ENCODE measurements at regions not wholly inside any gene's neighbourhood (a gene's known extent, or its start where the extent isn't known, plus 50 kb on each side); places are given as distances from the start of the nearest gene placed in this dataset.

GRCh38 chrX:4905576-4905975 is 1192.1 kb upstream of the PRKX start:
- no peak for TF ChIP-seq POLR2AphosphoS5 (IDR thresholded peaks at IDR 0.05; ENCODE audit: low read depth, low read length)
- no peak for TF ChIP-seq TAF1 (IDR thresholded peaks at IDR 0.05; ENCODE audit: borderline replicate concordance, insufficient read depth, low read length)
- no peak for TF ChIP-seq SIN3A (IDR thresholded peaks at IDR 0.05; ENCODE audit: borderline replicate concordance, insufficient read depth, low read length)
- TF ChIP-seq REST (IDR thresholded peaks at IDR 0.05; ENCODE audit: insufficient read depth in 1 of 2, low read depth in 2 of 2, low read length in 2 of 2) = no peak
- no peak for TF ChIP-seq FOXP2 (optimal IDR thresholded peaks at IDR 0.05; ENCODE audit: borderline replicate concordance, extremely low read depth, extremely low read length, insufficient read depth)

- no peak for TF ChIP-seq REST (IDR thresholded peaks at IDR 0.05; ENCODE audit: insufficient read depth in 1 of 2, low read depth in 2 of 2, low read length in 2 of 2)
- TF ChIP-seq POLR2AphosphoS5 (IDR thresholded peaks at IDR 0.05; ENCODE audit: low read depth, low read length) = no peak
- no peak for TF ChIP-seq FOXP2 (optimal IDR thresholded peaks at IDR 0.05; ENCODE audit: borderline replicate concordance, extremely low read depth, extremely low read length, insufficient read depth)
- TF ChIP-seq SIN3A (IDR thresholded peaks at IDR 0.05; ENCODE audit: borderline replicate concordance, insufficient read depth, low read length) = no peak
- TF ChIP-seq TAF1 (IDR thresholded peaks at IDR 0.05; ENCODE audit: borderline replicate concordance, insufficient read depth, low read length) = no peak
Observed at GRCh38 chrX:4881277-4881676, 1167.8 kb upstream of the PRKX start.

- TF ChIP-seq FOXP2 (optimal IDR thresholded peaks at IDR 0.05; ENCODE audit: borderline replicate concordance, extremely low read depth, extremely low read length, insufficient read depth) (no peak), SIN3A (IDR thresholded peaks at IDR 0.05; ENCODE audit: borderline replicate concordance, insufficient read depth, low read length) (no peak), TAF1 (IDR thresholded peaks at IDR 0.05; ENCODE audit: borderline replicate concordance, insufficient read depth, low read length) (no peak), REST (IDR thresholded peaks at IDR 0.05; ENCODE audit: insufficient read depth in 1 of 2, low read depth in 2 of 2, low read length in 2 of 2) (no peak), POLR2AphosphoS5 (IDR thresholded peaks at IDR 0.05; ENCODE audit: low read depth, low read length) (no peak)
Observed at GRCh38 chrX:4878640-4879039, 1165.2 kb upstream of the PRKX start.

GRCh38 chrX:4876268-4876667 is 1162.8 kb upstream of the PRKX start:
- no peak for TF ChIP-seq FOXP2 (optimal IDR thresholded peaks at IDR 0.05; ENCODE audit: borderline replicate concordance, extremely low read depth, extremely low read length, insufficient read depth)
- TF ChIP-seq TAF1 (IDR thresholded peaks at IDR 0.05; ENCODE audit: borderline replicate concordance, insufficient read depth, low read length) = no peak
- no peak for TF ChIP-seq SIN3A (IDR thresholded peaks at IDR 0.05; ENCODE audit: borderline replicate concordance, insufficient read depth, low read length)

- TF ChIP-seq SIN3A (IDR thresholded peaks at IDR 0.05; ENCODE audit: borderline replicate concordance, insufficient read depth, low read length) = no peak
- TF ChIP-seq POLR2AphosphoS5 (IDR thresholded peaks at IDR 0.05; ENCODE audit: low read depth, low read length) = no peak
Observed at GRCh38 chrX:4851534-4851933, 1138.1 kb upstream of the PRKX start.

- TF ChIP-seq POLR2AphosphoS5 (IDR thresholded peaks at IDR 0.05; ENCODE audit: low read depth, low read length) = no peak
- TF ChIP-seq REST (IDR thresholded peaks at IDR 0.05; ENCODE audit: insufficient read depth in 1 of 2, low read depth in 2 of 2, low read length in 2 of 2) = no peak
- no peak for TF ChIP-seq FOXP2 (optimal IDR thresholded peaks at IDR 0.05; ENCODE audit: borderline replicate concordance, extremely low read depth, extremely low read length, insufficient read depth)
- no peak for TF ChIP-seq TAF1 (IDR thresholded peaks at IDR 0.05; ENCODE audit: borderline replicate concordance, insufficient read depth, low read length)
- TF ChIP-seq SIN3A (IDR thresholded peaks at IDR 0.05; ENCODE audit: borderline replicate concordance, insufficient read depth, low read length) = no peak
Observed at GRCh38 chrX:4850312-4850711, 1136.9 kb upstream of the PRKX start.

Data from PFSK-1 (cell line).